IPS-NIHi7 (cell line): ENCODE measurements at regions not wholly inside any gene's neighbourhood (a gene's known extent, or its start where the extent isn't known, plus 50 kb on each side); places are given as distances from the start of the nearest gene placed in this dataset.
"Not testable (repeated sequence)": the region's sequence is repeated elsewhere in the genome, so short reads cannot be mapped to it uniquely, and the experiment has no call there.

ENCODE experiments used
- DNase-seq: peaks from one replicate; pipeline ENCODE4 v3.0.0; 2012; ENCODE audit warnings: mixed read lengths; ENCODE audit errors: extremely low spot score

GRCh38 chr10:20656886-20657285, 240.2 kb downstream of the NEBL start:
- DNase-seq, result no peak

GRCh38 chr10:20652424-20652823, 244.7 kb downstream of the NEBL start:
- DNase-seq, result not testable (repeated sequence)

- no peak for DNase-seq
These were observed 248.7 kb downstream of the NEBL start for GRCh38 chr10:20648263-20648874.

- no peak for DNase-seq
These were observed 249.4 kb downstream of the NEBL start for GRCh38 chr10:20647756-20648155.

GRCh38 chr10:20644421-20644820, 252.7 kb downstream of the NEBL start:
- no peak for DNase-seq

- DNase-seq, result no peak
These were observed 255.5 kb downstream of the NEBL start for GRCh38 chr10:20641605-20642004.

- no peak for DNase-seq
These were observed 261.5 kb downstream of the NEBL start for GRCh38 chr10:20635570-20635969.

- no peak for DNase-seq
These were observed 262.3 kb downstream of the NEBL start for GRCh38 chr10:20634839-20635238.

- DNase-seq, result no peak
These were observed 263.4 kb downstream of the NEBL start for GRCh38 chr10:20633714-20634113.

- DNase-seq, result no peak
These were observed 264.4 kb downstream of the NEBL start for GRCh38 chr10:20632696-20633095.

GRCh38 chr10:20631229-20631628, 265.9 kb downstream of the NEBL start:
- no peak for DNase-seq

- no peak for DNase-seq
These were observed 266.9 kb downstream of the NEBL start for GRCh38 chr10:20630092-20630643.

GRCh38 chr10:20627946-20628507, 269.1 kb downstream of the NEBL start:
- DNase-seq, result no peak

GRCh38 chr10:20627087-20627486, 270.0 kb downstream of the NEBL start:
- no peak for DNase-seq

- DNase-seq, result no peak
These were observed 271.2 kb downstream of the NEBL start for GRCh38 chr10:20625868-20626267.

GRCh38 chr10:20624642-20625041, 272.5 kb downstream of the NEBL start:
- DNase-seq, result no peak

- no peak for DNase-seq
These were observed 273.6 kb downstream of the NEBL start for GRCh38 chr10:20623546-20623945.

GRCh38 chr10:20622531-20623211, 274.4 kb downstream of the NEBL start:
- DNase-seq, result no peak

GRCh38 chr10:20620981-20621380, 276.1 kb downstream of the NEBL start:
- DNase-seq, result no peak

- DNase-seq, result no peak
These were observed 279.0 kb downstream of the NEBL start for GRCh38 chr10:20618011-20618547.

GRCh38 chr10:20616918-20617810, 279.9 kb downstream of the NEBL start:
- no peak for DNase-seq
